ENCODE measurements at regions not wholly inside any gene's neighbourhood (a gene's known extent, or its start where the extent isn't known, plus 50 kb on each side); places are given as distances from the start of the nearest gene placed in this dataset.

GRCh38 chr14:37842106-37842505 is 246.7 kb downstream of the TTC6 start:
- DNase-seq (ENCODE audit: insufficient read length) (no peak), FAIRE-seq (no peak)
- TF ChIP-seq POLR2A (IDR thresholded peaks at IDR 0.05; ENCODE audit: low read depth, low read length) (no peak), TAF1 (IDR thresholded peaks at IDR 0.05; ENCODE audit: borderline replicate concordance, low read depth, low read length) (no peak), POLR2AphosphoS5 (IDR thresholded peaks at IDR 0.05; ENCODE audit: low read depth, low read length) (no peak)

GRCh38 chr14:37843954-37844607 is 248.7 kb downstream of the TTC6 start:
- no peak for FAIRE-seq
- TF ChIP-seq POLR2A (IDR thresholded peaks at IDR 0.05; ENCODE audit: low read depth, low read length) (no peak), POLR2AphosphoS5 (IDR thresholded peaks at IDR 0.05; ENCODE audit: low read depth, low read length) (no peak), TAF1 (IDR thresholded peaks at IDR 0.05; ENCODE audit: borderline replicate concordance, low read depth, low read length) (no peak)
- DNase-seq (ENCODE audit: insufficient read length), result no peak

DNA sequence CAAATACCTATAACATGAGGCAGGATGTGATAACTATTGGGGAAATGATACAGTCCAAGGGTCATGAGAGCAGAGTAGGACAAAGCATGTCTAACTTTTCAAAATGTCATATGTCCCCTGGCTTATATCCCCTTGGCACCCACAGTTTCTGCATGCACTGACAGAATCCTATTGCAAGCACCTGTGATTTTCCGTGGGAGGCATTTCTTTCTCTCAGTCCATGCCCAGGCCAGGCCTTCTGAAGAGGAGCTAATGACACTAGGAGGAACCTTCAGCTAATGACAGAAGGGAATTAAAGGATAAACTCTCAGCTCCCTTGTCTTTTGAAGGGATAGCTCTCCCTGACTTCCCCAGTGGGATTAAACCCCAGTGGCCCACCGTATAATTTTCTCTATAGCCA is 249.2 kb downstream of the TTC6 start:
- FAIRE-seq, result no peak
- DNase-seq (ENCODE audit: insufficient read length), result no peak

DNA sequence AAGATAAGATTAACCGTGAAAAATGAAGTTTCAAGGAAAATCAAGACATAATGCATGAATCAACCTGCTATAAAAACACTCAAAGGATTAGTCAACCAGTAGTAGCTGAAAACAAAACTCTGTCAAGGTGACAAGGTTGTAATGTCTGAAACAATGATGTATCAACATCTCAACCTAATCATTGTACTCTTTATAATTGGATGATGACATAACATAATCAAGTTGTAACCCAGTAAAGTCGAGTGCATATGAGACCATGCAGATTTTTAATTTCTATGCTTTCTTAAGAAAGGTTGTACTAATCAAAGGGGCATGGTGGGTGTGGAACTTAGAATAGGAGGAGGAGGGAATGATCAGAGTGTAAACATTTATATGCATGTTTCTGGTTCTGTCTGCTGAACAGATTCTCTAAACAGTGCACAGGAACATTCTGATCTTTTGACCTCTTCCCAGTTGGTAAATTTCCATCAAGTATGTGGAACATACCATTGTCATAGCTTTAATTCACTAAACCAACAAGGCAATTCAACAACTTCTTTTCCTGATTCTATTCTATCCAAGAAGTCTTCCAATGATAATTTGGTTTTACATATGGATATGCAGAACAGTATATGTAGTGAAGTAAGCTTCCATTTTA is 253.7 kb downstream of the TTC6 start:
- DNase-seq (ENCODE audit: insufficient read length) (no peak), FAIRE-seq (no peak)
- TF ChIP-seq POLR2A (IDR thresholded peaks at IDR 0.05; ENCODE audit: low read depth, low read length) (no peak), POLR2AphosphoS5 (IDR thresholded peaks at IDR 0.05; ENCODE audit: low read depth, low read length) (no peak), TAF1 (IDR thresholded peaks at IDR 0.05; ENCODE audit: borderline replicate concordance, low read depth, low read length) (no peak)

More for the DNA sequence above, 249.2 kb downstream of the TTC6 start:
- TF ChIP-seq POLR2AphosphoS5 (IDR thresholded peaks at IDR 0.05; ENCODE audit: low read depth, low read length), result no peak
- TF ChIP-seq TAF1 (IDR thresholded peaks at IDR 0.05; ENCODE audit: borderline replicate concordance, low read depth, low read length), result no peak
- no peak for TF ChIP-seq POLR2A (IDR thresholded peaks at IDR 0.05; ENCODE audit: low read depth, low read length)

GRCh38 chr14:37851054-37851453 is 255.6 kb downstream of the TTC6 start:
- no peak for FAIRE-seq
- DNase-seq (ENCODE audit: insufficient read length), result no peak
- no peak for TF ChIP-seq TAF1 (IDR thresholded peaks at IDR 0.05; ENCODE audit: borderline replicate concordance, low read depth, low read length)
- TF ChIP-seq POLR2A (IDR thresholded peaks at IDR 0.05; ENCODE audit: low read depth, low read length), result no peak
- no peak for TF ChIP-seq POLR2AphosphoS5 (IDR thresholded peaks at IDR 0.05; ENCODE audit: low read depth, low read length)

GRCh38 chr14:37855871-37856270 is 260.4 kb downstream of the TTC6 start:
- TF ChIP-seq TAF1 (IDR thresholded peaks at IDR 0.05; ENCODE audit: borderline replicate concordance, low read depth, low read length), result no peak
- no peak for TF ChIP-seq POLR2AphosphoS5 (IDR thresholded peaks at IDR 0.05; ENCODE audit: low read depth, low read length)
- FAIRE-seq (no peak), DNase-seq (ENCODE audit: insufficient read length) (no peak)

DNA sequence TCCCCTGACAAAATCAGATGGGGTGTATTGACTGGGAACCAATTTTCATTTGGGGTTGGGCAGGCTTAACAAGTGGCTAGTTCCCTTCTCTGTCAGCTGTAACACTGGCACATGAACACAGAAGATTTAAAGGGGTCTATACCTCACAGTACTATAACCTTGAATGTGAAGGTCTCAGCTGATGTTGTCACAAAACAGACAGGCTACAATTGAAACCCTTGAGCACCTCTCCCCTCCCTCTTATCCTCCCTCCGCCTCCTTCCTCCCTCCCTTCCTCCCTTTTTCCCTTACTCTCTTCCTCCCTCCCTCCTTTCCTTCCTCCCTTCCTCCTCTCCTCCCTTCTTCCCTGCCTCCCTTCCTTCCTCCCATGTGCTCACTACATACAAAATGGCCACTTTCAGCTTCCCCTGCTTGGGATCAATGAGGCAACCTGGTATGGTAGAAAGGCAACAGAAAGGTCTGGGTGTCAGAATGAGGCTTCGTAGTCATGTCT is 262.4 kb downstream of the TTC6 start:
- no peak for TF ChIP-seq TAF1 (IDR thresholded peaks at IDR 0.05; ENCODE audit: borderline replicate concordance, low read depth, low read length)
- no peak for TF ChIP-seq POLR2A (IDR thresholded peaks at IDR 0.05; ENCODE audit: low read depth, low read length)
- TF ChIP-seq POLR2AphosphoS5 (IDR thresholded peaks at IDR 0.05; ENCODE audit: low read depth, low read length), result no peak
- no peak for DNase-seq (ENCODE audit: insufficient read length)
- FAIRE-seq, result no peak

GRCh38 chr14:37858733-37859132 is 263.3 kb downstream of the TTC6 start:
- no peak for TF ChIP-seq POLR2AphosphoS5 (IDR thresholded peaks at IDR 0.05; ENCODE audit: low read depth, low read length)
- no peak for TF ChIP-seq POLR2A (IDR thresholded peaks at IDR 0.05; ENCODE audit: low read depth, low read length)
- TF ChIP-seq TAF1 (IDR thresholded peaks at IDR 0.05; ENCODE audit: borderline replicate concordance, low read depth, low read length), result no peak
- DNase-seq (ENCODE audit: insufficient read length) (no peak), FAIRE-seq (no peak)

GRCh38 chr14:37859177-37859576 is 263.7 kb downstream of the TTC6 start:
- no peak for TF ChIP-seq POLR2A (IDR thresholded peaks at IDR 0.05; ENCODE audit: low read depth, low read length)
- no peak for TF ChIP-seq TAF1 (IDR thresholded peaks at IDR 0.05; ENCODE audit: borderline replicate concordance, low read depth, low read length)
- no peak for TF ChIP-seq POLR2AphosphoS5 (IDR thresholded peaks at IDR 0.05; ENCODE audit: low read depth, low read length)
- no peak for FAIRE-seq

DNA sequence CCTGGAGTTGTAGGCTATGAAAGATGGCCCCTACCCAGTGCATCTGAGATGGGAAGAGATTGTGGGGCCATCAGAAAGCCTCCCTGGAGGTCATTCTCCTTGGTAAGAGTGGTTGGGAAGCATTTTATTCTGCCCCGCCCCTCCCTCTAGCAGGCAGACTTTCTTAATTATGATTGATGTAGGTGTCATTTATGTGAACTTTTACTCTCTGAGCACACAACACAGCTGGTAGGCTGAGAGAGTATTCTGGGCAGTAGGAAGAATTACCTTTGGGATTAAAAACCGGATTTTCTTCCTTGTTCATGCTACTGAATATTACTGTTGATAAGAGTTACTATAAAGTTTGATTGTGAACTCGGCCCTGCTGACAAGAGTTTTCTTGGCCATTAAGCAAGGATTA is 266.8 kb downstream of the TTC6 start:
- DNase-seq (ENCODE audit: insufficient read length), result no peak
- no peak for TF ChIP-seq POLR2AphosphoS5 (IDR thresholded peaks at IDR 0.05; ENCODE audit: low read depth, low read length)
- no peak for TF ChIP-seq POLR2A (IDR thresholded peaks at IDR 0.05; ENCODE audit: low read depth, low read length)
- FAIRE-seq, result no peak

More at GRCh38 chr14:37859177-37859576, 263.7 kb downstream of the TTC6 start:
- DNase-seq (ENCODE audit: insufficient read length), result no peak

GRCh38 chr14:37864128-37864527 is 268.7 kb downstream of the TTC6 start:
- no peak for DNase-seq (ENCODE audit: insufficient read length)

More at GRCh38 chr14:37864128-37864527, 268.7 kb downstream of the TTC6 start:
- FAIRE-seq, result no peak
- TF ChIP-seq POLR2AphosphoS5 (IDR thresholded peaks at IDR 0.05; ENCODE audit: low read depth, low read length) (no peak), POLR2A (IDR thresholded peaks at IDR 0.05; ENCODE audit: low read depth, low read length) (no peak), TAF1 (IDR thresholded peaks at IDR 0.05; ENCODE audit: borderline replicate concordance, low read depth, low read length) (no peak)
